SK-N-MC (cell line): ENCODE measurements at regions not wholly inside any gene's neighbourhood (a gene's known extent, or its start where the extent isn't known, plus 50 kb on each side); places are given as distances from the start of the nearest gene placed in this dataset.

Experiments
- EZH2 ChIP-seq: fragments of 200-600 bp; sonication (generic); IDR thresholded peaks from one replicate; pipeline ENCODE4 v1.6.1; 2017; ENCODE audit warnings: antibody characterized with exemption
- POLR2AphosphoS5 ChIP-seq: IDR thresholded peaks from 2 replicates; pipeline ENCODE4 v1.6.1; 2012; ENCODE audit warnings: mild to moderate bottlenecking, low read depth, low read length, borderline replicate concordance

- TF ChIP-seq POLR2AphosphoS5 (no peak), EZH2 (no peak)
These were observed 296.4 kb downstream of the TUSC7 start for GRCh38 chr3:117005911-117006522.
